Stimulated activated memory B cell treated with anti-CD40 and anti-IgM and Interleukin-4, amounts not matched to agents 10 μg/mL and 1 μg/mL and 100 μg/mL, for 72 hours (primary cell): ENCODE measurements at regions not wholly inside any gene's neighbourhood (a gene's known extent, or its start where the extent isn't known, plus 50 kb on each side); places are given as distances from the start of the nearest gene placed in this dataset.

ENCODE experiments used
- ATAC-seq: fragments of 150-1000 bp; cut with Tn5 transposase; 2 replicates; pipeline ENCODE4 v1.10.0; 2021
- H3K27ac Mint-ChIP-seq: one replicate; pipeline ENCODE4 v1.8.0; 2022; ENCODE audit warnings: mild to moderate bottlenecking, mixed read lengths
- H3K27me3 Mint-ChIP-seq: one replicate; pipeline ENCODE4 v1.8.0; 2022; ENCODE audit warnings: mixed read lengths
- H3K36me3 Mint-ChIP-seq: one replicate; pipeline ENCODE4 v1.8.0; 2022; ENCODE audit warnings: mixed read lengths
- H3K4me1 Mint-ChIP-seq: one replicate; pipeline ENCODE4 v1.8.0; 2022; ENCODE audit warnings: mixed read lengths
- H3K4me3 Mint-ChIP-seq: one replicate; pipeline ENCODE4 v1.8.0; 2022; ENCODE audit warnings: mild to moderate bottlenecking, moderate library complexity, mixed read lengths
- H3K9me3 Mint-ChIP-seq: one replicate; pipeline ENCODE4 v1.8.0; 2022; ENCODE audit warnings: mixed read lengths

DNA sequence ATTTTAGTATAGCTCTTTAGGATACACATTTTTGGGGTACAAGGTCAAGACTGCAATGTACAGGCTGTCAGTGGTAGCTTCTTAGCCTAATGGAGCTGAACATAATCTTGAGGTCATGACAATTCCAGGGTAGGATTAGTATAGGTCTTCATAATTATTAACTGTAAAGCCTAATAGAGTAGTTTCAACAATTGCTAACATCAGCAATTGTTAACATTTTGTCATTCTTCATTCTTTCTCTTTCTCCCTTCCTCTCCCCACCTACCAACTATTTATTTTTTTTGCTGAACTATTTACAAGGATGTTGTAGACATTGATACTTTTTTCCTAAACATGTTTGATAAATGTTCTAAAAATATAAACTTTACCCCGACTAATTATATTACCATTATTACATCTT lies 461.3 kb upstream of the DCC start:
- peaks cover 7% of the 10 kb centered on the region for H3K27me3 Mint-ChIP-seq
- H3K27ac Mint-ChIP-seq = no peak overlapping the region
- ATAC-seq = no peak
- no peak overlapping the region for H3K4me3 Mint-ChIP-seq
- H3K9me3 Mint-ChIP-seq = peaks cover 3% of the 10 kb centered on the region
- no peaks in the 10 kb centered on the region for H3K36me3 Mint-ChIP-seq
- H3K4me1 Mint-ChIP-seq = peaks cover 5% of the 10 kb centered on the region

- peaks cover 7% of the 10 kb centered on the region for H3K27me3 Mint-ChIP-seq
- H3K27ac Mint-ChIP-seq = no peak overlapping the region
- H3K9me3 Mint-ChIP-seq = peaks cover 3% of the 10 kb centered on the region
- H3K36me3 Mint-ChIP-seq = no peaks in the 10 kb centered on the region
- no peak overlapping the region for H3K4me3 Mint-ChIP-seq
- ATAC-seq = no peak
- peaks cover 5% of the 10 kb centered on the region for H3K4me1 Mint-ChIP-seq
Observed at GRCh38 chr18:51879329-51879728, 460.7 kb upstream of the DCC start.

- Mint-ChIP-seq H3K36me3 (no peaks in the 10 kb centered on the region), H3K27ac (no peak overlapping the region), H3K4me3 (no peak overlapping the region), H3K4me1 (peaks cover 5% of the 10 kb centered on the region), H3K27me3 (no peaks in the 10 kb centered on the region), H3K9me3 (peaks cover 3% of the 10 kb centered on the region)
- no peak for ATAC-seq
Observed at GRCh38 chr18:51881394-51881793, 458.6 kb upstream of the DCC start.

- no peaks in the 10 kb centered on the region for H3K36me3 Mint-ChIP-seq
- no peaks in the 10 kb centered on the region for H3K9me3 Mint-ChIP-seq
- no peaks in the 10 kb centered on the region for H3K27me3 Mint-ChIP-seq
- peaks cover 2% of the 10 kb centered on the region for H3K4me1 Mint-ChIP-seq
- H3K27ac Mint-ChIP-seq = no peak overlapping the region
- no peak overlapping the region for H3K4me3 Mint-ChIP-seq
- no peak for ATAC-seq
Observed at GRCh38 chr18:51884039-51884438, 456.0 kb upstream of the DCC start.

DNA sequence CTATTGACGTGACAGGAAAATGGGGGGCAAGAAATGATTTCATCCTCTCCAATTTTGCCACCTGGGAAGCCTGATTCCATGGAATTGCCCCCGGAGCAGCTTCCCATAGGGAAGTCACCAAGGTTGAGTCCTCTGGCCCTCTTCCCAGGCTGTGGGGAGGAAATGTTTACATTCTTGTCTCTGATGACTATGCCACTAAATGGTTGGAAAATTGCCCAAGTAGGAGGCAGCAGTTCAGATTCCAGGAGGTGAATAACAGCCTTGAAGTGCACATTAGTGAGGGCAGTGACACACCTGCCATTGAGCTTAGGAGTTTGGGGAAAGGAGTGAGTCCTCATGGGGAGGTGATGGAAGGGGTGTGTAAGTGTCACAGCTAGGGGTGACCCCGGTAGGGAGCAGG lies 449.2 kb upstream of the DCC start:
- Mint-ChIP-seq H3K36me3 (no peaks in the 10 kb centered on the region), H3K4me3 (no peak overlapping the region), H3K9me3 (peaks cover 3% of the 10 kb centered on the region), H3K27me3 (peaks cover 8% of the 10 kb centered on the region), H3K4me1 (no peaks in the 10 kb centered on the region), H3K27ac (no peak overlapping the region)
- peak; percentile 34 for ATAC-seq

GRCh38 chr18:51891876-51892275 lies 448.1 kb upstream of the DCC start:
- no peak overlapping the region for H3K4me3 Mint-ChIP-seq
- no peak for ATAC-seq
- no peaks in the 10 kb centered on the region for H3K4me1 Mint-ChIP-seq
- H3K27me3 Mint-ChIP-seq = peaks cover 9% of the 10 kb centered on the region
- H3K36me3 Mint-ChIP-seq = no peaks in the 10 kb centered on the region
- no peak overlapping the region for H3K27ac Mint-ChIP-seq
- peaks cover 3% of the 10 kb centered on the region for H3K9me3 Mint-ChIP-seq

DNA sequence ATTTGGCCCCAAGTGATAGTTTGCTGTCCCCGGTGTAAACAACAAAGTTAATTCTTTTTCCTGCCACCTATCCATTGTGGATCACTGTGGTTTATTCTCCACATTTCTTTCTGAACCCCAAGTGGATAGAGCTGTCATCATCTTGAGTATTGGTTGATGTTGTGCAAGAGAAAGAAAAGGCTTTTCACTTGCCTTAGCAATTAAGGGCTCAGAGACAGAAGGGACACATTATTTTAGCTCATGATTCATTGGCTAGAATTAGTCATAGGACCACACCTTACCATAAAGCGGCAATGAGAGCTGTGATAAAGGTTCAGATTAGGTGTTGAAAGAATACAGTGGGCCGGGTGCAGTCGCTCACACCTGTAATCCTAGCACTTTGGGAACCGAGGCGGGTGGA lies 442.1 kb upstream of the DCC start:
- Mint-ChIP-seq H3K4me1 (no peaks in the 10 kb centered on the region), H3K27ac (no peak overlapping the region), H3K9me3 (peaks cover 7% of the 10 kb centered on the region), H3K36me3 (no peaks in the 10 kb centered on the region), H3K4me3 (no peak overlapping the region), H3K27me3 (peaks cover 9% of the 10 kb centered on the region)
- ATAC-seq = no peak

GRCh38 chr18:51907687-51908597 lies 432.1 kb upstream of the DCC start:
- no peak overlapping the region for H3K4me3 Mint-ChIP-seq
- no peaks in the 10 kb centered on the region for H3K4me1 Mint-ChIP-seq
- H3K9me3 Mint-ChIP-seq = no peaks in the 10 kb centered on the region
- no peak overlapping the region for H3K27ac Mint-ChIP-seq
- H3K36me3 Mint-ChIP-seq = no peaks in the 10 kb centered on the region
- no peak for ATAC-seq
- no peaks in the 10 kb centered on the region for H3K27me3 Mint-ChIP-seq

- no peak for ATAC-seq
- Mint-ChIP-seq H3K9me3 (no peaks in the 10 kb centered on the region), H3K27me3 (no peaks in the 10 kb centered on the region), H3K4me1 (no peaks in the 10 kb centered on the region), H3K4me3 (no peak overlapping the region), H3K36me3 (no peaks in the 10 kb centered on the region), H3K27ac (no peak overlapping the region)
Observed at GRCh38 chr18:51908598-51908944, 431.4 kb upstream of the DCC start.

GRCh38 chr18:51911584-51911983 lies 428.4 kb upstream of the DCC start:
- H3K36me3 Mint-ChIP-seq = no peaks in the 10 kb centered on the region
- no peaks in the 10 kb centered on the region for H3K27me3 Mint-ChIP-seq
- no peaks in the 10 kb centered on the region for H3K9me3 Mint-ChIP-seq
- H3K4me1 Mint-ChIP-seq = no peaks in the 10 kb centered on the region
- no peak overlapping the region for H3K27ac Mint-ChIP-seq
- no peak for ATAC-seq
- no peak overlapping the region for H3K4me3 Mint-ChIP-seq

- H3K36me3 Mint-ChIP-seq = no peaks in the 10 kb centered on the region
- H3K27ac Mint-ChIP-seq = no peak overlapping the region
- H3K4me3 Mint-ChIP-seq = no peak overlapping the region
Observed at GRCh38 chr18:51912381-51912780, 427.6 kb upstream of the DCC start.

DNA sequence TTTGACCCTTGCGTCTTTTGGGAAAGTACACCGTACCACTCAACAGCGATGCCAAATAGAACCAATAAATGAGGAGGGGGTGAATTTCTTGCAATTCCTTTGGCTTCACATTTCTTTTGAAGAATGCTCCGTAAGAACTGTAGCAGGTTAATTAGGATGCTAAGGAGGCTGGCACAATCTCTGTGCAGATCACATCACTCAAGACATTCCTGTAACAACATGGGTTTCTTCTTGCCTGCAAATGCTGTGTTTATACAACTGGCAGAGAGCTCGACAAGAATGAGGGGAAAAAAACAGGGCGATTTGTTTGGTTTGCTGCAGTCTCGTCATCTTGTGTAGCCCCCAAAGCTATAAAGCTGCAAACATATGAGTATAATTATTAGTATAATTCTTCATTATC lies 424.8 kb upstream of the DCC start:
- peaks cover 4% of the 10 kb centered on the region for H3K9me3 Mint-ChIP-seq
- no peak for ATAC-seq
- no peaks in the 10 kb centered on the region for H3K27me3 Mint-ChIP-seq
- H3K36me3 Mint-ChIP-seq = no peaks in the 10 kb centered on the region
- no peak overlapping the region for H3K4me3 Mint-ChIP-seq
- no peaks in the 10 kb centered on the region for H3K4me1 Mint-ChIP-seq
- no peak overlapping the region for H3K27ac Mint-ChIP-seq

More at GRCh38 chr18:51912381-51912780, 427.6 kb upstream of the DCC start:
- Mint-ChIP-seq H3K9me3 (no peaks in the 10 kb centered on the region), H3K4me1 (no peaks in the 10 kb centered on the region), H3K27me3 (no peaks in the 10 kb centered on the region)
- no peak for ATAC-seq

GRCh38 chr18:51921862-51922261 lies 418.1 kb upstream of the DCC start:
- Mint-ChIP-seq H3K27ac (no peak overlapping the region), H3K4me1 (no peaks in the 10 kb centered on the region), H3K4me3 (no peak overlapping the region), H3K27me3 (no peaks in the 10 kb centered on the region), H3K36me3 (no peaks in the 10 kb centered on the region), H3K9me3 (peaks cover 13% of the 10 kb centered on the region)
- ATAC-seq = no peak

GRCh38 chr18:51933903-51934302 lies 406.1 kb upstream of the DCC start:
- no peak overlapping the region for H3K27ac Mint-ChIP-seq
- no peak overlapping the region for H3K4me3 Mint-ChIP-seq
- H3K9me3 Mint-ChIP-seq = peaks cover 8% of the 10 kb centered on the region
- ATAC-seq = no peak
- H3K27me3 Mint-ChIP-seq = no peaks in the 10 kb centered on the region
- H3K36me3 Mint-ChIP-seq = peaks cover 5% of the 10 kb centered on the region
- H3K4me1 Mint-ChIP-seq = no peaks in the 10 kb centered on the region

DNA sequence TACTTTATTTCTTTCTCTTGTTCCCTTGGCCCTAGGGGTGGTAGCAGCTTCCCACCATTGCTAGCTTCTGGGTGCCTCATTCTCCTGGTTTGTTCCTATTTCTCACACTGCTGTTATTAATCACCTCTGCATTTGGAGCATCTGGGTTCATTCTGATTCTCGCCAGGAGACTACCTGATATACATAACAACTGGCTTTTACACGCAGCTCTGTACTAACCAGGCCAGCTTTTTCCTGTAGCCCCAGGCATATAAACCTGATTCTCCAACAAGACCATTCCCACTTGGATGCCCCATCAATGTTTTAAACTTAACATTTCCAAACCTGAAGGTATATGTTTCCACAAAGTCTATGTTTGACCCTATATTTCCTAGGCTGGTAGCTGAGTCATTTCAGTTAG lies 403.9 kb upstream of the DCC start:
- H3K4me3 Mint-ChIP-seq = no peak overlapping the region
- no peaks in the 10 kb centered on the region for H3K4me1 Mint-ChIP-seq
- no peak for ATAC-seq
- no peaks in the 10 kb centered on the region for H3K36me3 Mint-ChIP-seq
- H3K27ac Mint-ChIP-seq = no peak overlapping the region
- H3K27me3 Mint-ChIP-seq = no peaks in the 10 kb centered on the region
- peaks cover 4% of the 10 kb centered on the region for H3K9me3 Mint-ChIP-seq

DNA sequence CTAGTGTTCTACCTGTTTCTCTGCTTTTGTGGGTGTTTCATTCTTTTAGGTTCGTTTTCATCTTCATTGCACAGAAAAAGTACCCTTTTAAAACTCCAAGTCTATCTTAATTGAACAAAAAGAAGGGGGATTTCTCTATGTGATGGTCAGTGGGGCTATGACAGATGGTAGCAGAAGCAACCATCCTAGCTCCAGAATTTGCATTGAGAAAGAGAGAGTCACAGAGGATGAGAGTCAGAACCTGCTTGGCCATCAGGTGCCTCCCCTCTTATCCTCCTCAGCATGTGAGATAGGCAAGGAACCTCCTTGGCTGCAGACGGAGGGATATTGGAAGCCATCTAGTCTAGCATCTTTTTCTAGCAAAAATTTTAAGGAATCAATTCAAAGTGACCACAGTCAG lies 398.0 kb upstream of the DCC start:
- no peak overlapping the region for H3K4me3 Mint-ChIP-seq
- no peak overlapping the region for H3K27ac Mint-ChIP-seq
- H3K4me1 Mint-ChIP-seq = no peaks in the 10 kb centered on the region
- ATAC-seq = peak; percentile 22
- no peaks in the 10 kb centered on the region for H3K9me3 Mint-ChIP-seq
- H3K36me3 Mint-ChIP-seq = no peaks in the 10 kb centered on the region
- H3K27me3 Mint-ChIP-seq = no peaks in the 10 kb centered on the region
